B cell (primary cell): ENCODE measurements at regions not wholly inside any gene's neighbourhood (a gene's known extent, or its start where the extent isn't known, plus 50 kb on each side); places are given as distances from the start of the nearest gene placed in this dataset.

Experiments
- ATAC-seq: fragments of 200-7000 bp; cut with Tn5 transposase; one replicate; pipeline ENCODE4 v1.10.0; 2021; ENCODE audit warnings: low read depth, mild to moderate bottlenecking, moderate number of reproducible peaks, moderate library complexity
- CTCF ChIA-PET: fragments of 350-600 bp; sonication (Branson Sonifier 250); formaldehyde crosslinking; loops from one replicate; lab custom pipeline; 2021; ENCODE audit warnings: antibody characterized with exemption, inconsistent platforms; lab: Charles Lee
- POLR2A ChIA-PET: fragments of 350-600 bp; sonication (Branson Sonifier 250); formaldehyde crosslinking; loops from one replicate; lab custom pipeline; 2021; ENCODE audit warnings: antibody characterized with exemption; lab: Charles Lee
- DNase-seq: peaks from one replicate; pipeline ENCODE4 v3.0.0; 2013
- H2AFZ ChIP-seq: 2 replicates; pipeline ENCODE4 v1.6.1; 2012; ENCODE audit warnings: mild to moderate bottlenecking, low read depth, low read length; ENCODE audit not compliant: insufficient read depth, poor library complexity, severe bottlenecking
- H3K27ac ChIP-seq, 2 donors: 1 replicate in 1 of 2; 2 replicates in 1 of 2; pipeline ENCODE4 v1.5.1; 2012 to 2013; ENCODE audit warnings: low read length in 2 of 2, mild to moderate bottlenecking in 2 of 2, moderate library complexity in 1 of 2
- H3K27me3 ChIP-seq, 4 experiments: fragments of 200-600 bp in 1 of 4; sonication (generic) in 1 of 4; replicated peaks in 1 of 4; 1 replicate in 2 of 4; 2 replicates in 2 of 4; pipeline versions ENCODE4 v1.6.1 to v1.7.0; 2013 to 2016; ENCODE audit warnings: low read length in 3 of 4, mild to moderate bottlenecking in 2 of 4, mixed read lengths in 1 of 4, moderate library complexity in 1 of 4; ENCODE audit not compliant: insufficient read depth in 4 of 4, control insufficient read depth in 3 of 4; ENCODE audit errors: control extremely low read depth in 1 of 4
- H3K36me3 ChIP-seq, 2 experiments: replicated peaks in 1 of 2; 1 replicate in 1 of 2; 2 replicates in 1 of 2; pipeline versions ENCODE4 v1.6.1 to v1.7.1; 2013; ENCODE audit warnings: low read length in 1 of 2; ENCODE audit not compliant: insufficient read depth in 2 of 2, control insufficient read depth in 1 of 2; ENCODE audit errors: control extremely low read depth in 1 of 2, extremely low read depth in 1 of 2
- H3K4me1 ChIP-seq, 2 donors: fragments of 200-600 bp in 1 of 2; sonication (generic) in 1 of 2; 1 replicate in 1 of 2; 2 replicates in 1 of 2; pipeline versions ENCODE4 v1.5.1 to v1.6.1; 2013 to 2017; ENCODE audit warnings: low read length in 2 of 2; ENCODE audit not compliant: control insufficient read depth in 2 of 2, insufficient read depth in 2 of 2
- H3K4me2 ChIP-seq: replicated peaks from 2 replicates; pipeline ENCODE3; 2012; ENCODE audit warnings: mild to moderate bottlenecking, low read depth, low read length; ENCODE audit not compliant: poor library complexity, severe bottlenecking
- H3K4me3 ChIP-seq, 5 experiments: fragments of 200-600 bp in 1 of 5; sonication (generic) in 1 of 5; 1 replicate in 3 of 5; 2 replicates in 2 of 5; pipeline versions ENCODE4 v1.5.1 to v1.7.0; 2011 to 2016; ENCODE audit warnings: low read length in 4 of 5, mild to moderate bottlenecking in 4 of 5, low read depth in 2 of 5, control low read depth in 1 of 5, moderate library complexity in 1 of 5; ENCODE audit not compliant: insufficient read depth in 1 of 5; ENCODE audit errors: control extremely low read depth in 1 of 5, extremely low read depth in 1 of 5
- H3K79me2 ChIP-seq: fragments of 200-600 bp; sonication (generic); one replicate; pipeline ENCODE4 v1.6.0; 2016; ENCODE audit warnings: low read length; ENCODE audit not compliant: control insufficient read depth, insufficient read depth
- H3K9ac ChIP-seq: fragments of 200-600 bp; sonication (generic); 2 replicates; pipeline ENCODE4 v1.6.1; 2017; ENCODE audit warnings: mild to moderate bottlenecking, low read length, moderate library complexity
- H3K9me3 ChIP-seq, 3 donors: one replicate each; pipeline versions ENCODE4 v1.6.1 to v1.7.1; 2013; ENCODE audit warnings: low read length in 2 of 3; ENCODE audit not compliant: control insufficient read depth in 2 of 3, insufficient read depth in 1 of 3; ENCODE audit errors: control extremely low read depth in 1 of 3
- H4K20me1 ChIP-seq: 2 replicates; pipeline ENCODE4 v1.6.0; 2012; ENCODE audit warnings: mild to moderate bottlenecking, low read length; ENCODE audit not compliant: insufficient read depth, control insufficient read depth, poor library complexity, severe bottlenecking
- H3K27ac Mint-ChIP-seq: one replicate; pipeline ENCODE4 v1.8.0; 2021; ENCODE audit warnings: mixed read lengths
- H3K27me3 Mint-ChIP-seq: one replicate; pipeline ENCODE4 v1.8.0; 2021; ENCODE audit warnings: mixed read lengths
- H3K4me1 Mint-ChIP-seq: one replicate; pipeline ENCODE4 v1.8.0; 2021; ENCODE audit warnings: mixed read lengths
- H3K4me3 Mint-ChIP-seq: one replicate; pipeline ENCODE4 v1.8.0; 2021; ENCODE audit warnings: mixed read lengths
- H3K9me3 Mint-ChIP-seq: one replicate; pipeline ENCODE4 v1.8.0; 2022; ENCODE audit warnings: mixed read lengths; ENCODE audit not compliant: insufficient read depth
- CTCF ChIP-seq: fragments of 200-600 bp; IDR thresholded peaks from one replicate; pipeline ENCODE4 v1.8.0; 2022; ENCODE audit warnings: antibody characterized with exemption, mild to moderate bottlenecking
- EZH2 ChIP-seq: IDR thresholded peaks from 2 replicates; pipeline ENCODE4 v1.6.1; 2012; ENCODE audit warnings: borderline replicate concordance, low read depth, mild to moderate bottlenecking, moderate library complexity, low read length; ENCODE audit not compliant: insufficient read depth, poor library complexity, severe bottlenecking
- WGBS: methylation state at CpG from one replicate; pipeline ENCODE4 v1.1.5; 2013; ENCODE audit warnings: missing lambda C conversion rate; ENCODE audit not compliant: insufficient coverage; 5-methylcytosine and 5-hydroxymethylcytosine counted together
- intact Hi-C: fragments of 100-400 bp; cut with micrococcal nuclease; formaldehyde crosslinking; loops from one replicate; pipeline ENCODE4 v1.10.0; 2022

GRCh38 chr14:82124511-82124910 lies 590.9 kb upstream of the SEL1L start:
- Histone ChIP-seq H3K4me1 (no peaks in the 10 kb centered on the region), H3K4me2 (no peak overlapping the region), H3K36me3 (no peaks in the 10 kb centered on the region), H3K9ac (no peak overlapping the region), H4K20me1 (no peaks in the 10 kb centered on the region), H3K27me3 (no peaks in the 10 kb centered on the region), H3K4me3 (no peak overlapping the region), H3K79me2 (no peaks in the 10 kb centered on the region), H3K27ac (no peak overlapping the region), H3K9me3 (no peaks in the 10 kb centered on the region), H2AFZ (no peak overlapping the region)
- DNase-seq, result no peak
- TF ChIP-seq EZH2, result no peak
- TF ChIP-seq CTCF, result no peak
- ChIA-PET POLR2A (no interaction called here), CTCF (no interaction called here)
- Mint-ChIP-seq H3K27ac (no peak overlapping the region), H3K4me1 (no peaks in the 10 kb centered on the region), H3K9me3 (no peaks in the 10 kb centered on the region), H3K4me3 (no peak overlapping the region), H3K27me3 (no peaks in the 10 kb centered on the region)
- WGBS, result 100% methylated on average over 1 of the region's 2 CpGs
- no peak for ATAC-seq
- intact Hi-C loops, result no loop called here

- no peaks in the 10 kb centered on the region for H3K36me3 ChIP-seq
- intact Hi-C loops, result no loop called here
- H3K27ac ChIP-seq, result no peak overlapping the region
- H3K27me3 ChIP-seq, result no peaks in the 10 kb centered on the region
- ChIA-PET CTCF (no interaction called here), POLR2A (no interaction called here)
- Mint-ChIP-seq H3K9me3 (no peaks in the 10 kb centered on the region), H3K27me3 (no peaks in the 10 kb centered on the region), H3K27ac (no peak overlapping the region), H3K4me3 (no peak overlapping the region), H3K4me1 (no peaks in the 10 kb centered on the region)
- H4K20me1 ChIP-seq, result no peaks in the 10 kb centered on the region
- H3K9ac ChIP-seq, result no peak overlapping the region
- no peak for ATAC-seq
- H3K9me3 ChIP-seq, result no peaks in the 10 kb centered on the region
- no peaks in the 10 kb centered on the region for H3K4me1 ChIP-seq
- TF ChIP-seq EZH2, result no peak
- no peak for TF ChIP-seq CTCF
- H2AFZ ChIP-seq, result no peak overlapping the region
- H3K4me3 ChIP-seq, result no peak overlapping the region
- H3K4me2 ChIP-seq, result no peak overlapping the region
- DNase-seq, result no peak
- H3K79me2 ChIP-seq, result no peaks in the 10 kb centered on the region
- WGBS, result 56% methylated on average over 1 of the region's 2 CpGs
Measured at GRCh38 chr14:82126006-82126405, 592.4 kb upstream of the SEL1L start.
